GM12878 (cell line): ENCODE measurements at regions not wholly inside any gene's neighbourhood (a gene's known extent, or its start where the extent isn't known, plus 50 kb on each side); places are given as distances from the start of the nearest gene placed in this dataset.

ENCODE experiments used
- ATAC-seq: fragments of 200-7000 bp; cut with Tn5 transposase; 3 replicates; pipeline ENCODE4 v1.9.1; 2020; ENCODE audit warnings: mild to moderate bottlenecking, moderate library complexity
- BruUV-seq: library from RNA; stranded (reverse); fragments of 400-500 nt; replicated peaks from 2 replicates; lab custom pipeline; 2021; lab: Mats Ljungman, UMichigan
- CTCF ChIA-PET: fragments of 300-600 bp; sonication (Branson Sonifier 250); formaldehyde crosslinking; extraction: SDS; loops from one replicate; lab custom pipeline; 2021; ENCODE audit warnings: inconsistent platforms; lab: Yijun Ruan, JAX
- POLR2A ChIA-PET: fragments of 350-600 bp; formaldehyde crosslinking; extraction: SDS; loops from one replicate; lab custom pipeline; 2021; ENCODE audit warnings: inconsistent platforms; lab: Charles Lee
- RAD21 ChIA-PET: fragments of 300-600 bp; sonication (Branson Sonifier 250); formaldehyde crosslinking; loops from one replicate; lab custom pipeline; 2023; ENCODE audit warnings: antibody characterized with exemption; ENCODE audit not compliant: unreplicated experiment; lab: Charles Lee
- SMC1A ChIA-PET: fragments of 300-600 bp; sonication (Branson Sonifier 250); formaldehyde crosslinking; loops from one replicate; lab custom pipeline; 2023; ENCODE audit not compliant: unreplicated experiment, uncharacterized antibody; lab: Charles Lee
- DNase-seq: peaks from one replicate; pipeline ENCODE4 v3.0.0-alpha.2; 2011; ENCODE audit warnings: low read depth, low spot score
- FAIRE-seq: peaks from 3 replicates; lab custom pipeline; 2011; peaks lifted over from hg19 to GRCh38; lab: Jason Lieb, UNC
- H2AFZ ChIP-seq: 2 replicates; pipeline ENCODE4 v1.6.0; 2011; ENCODE audit warnings: low read depth, low read length, control low read depth; ENCODE audit not compliant: control insufficient read depth
- H3K27ac ChIP-seq: 2 replicates; pipeline ENCODE4 v1.5.1; 2011; ENCODE audit warnings: control low read depth; ENCODE audit not compliant: control insufficient read depth, insufficient read depth
- H3K27me3 ChIP-seq, 2 experiments: replicated peaks in 1 of 2; 2 replicates each; pipeline versions ENCODE4 v1.6.0 to v1.6.1; 2011; ENCODE audit warnings: low read length in 1 of 2; ENCODE audit not compliant: control insufficient read depth in 2 of 2, insufficient read depth in 2 of 2
- H3K36me3 ChIP-seq, 2 experiments: 2 replicates each; pipeline ENCODE4 v1.5.1; 2011; ENCODE audit warnings: low read length in 1 of 2; ENCODE audit not compliant: control insufficient read depth in 2 of 2, insufficient read depth in 2 of 2
- H3K4me1 ChIP-seq: 2 replicates; pipeline ENCODE4 v1.6.1; 2011; ENCODE audit warnings: mild to moderate bottlenecking, low read length, moderate library complexity, mixed read lengths; ENCODE audit not compliant: control insufficient read depth, insufficient read depth
- H3K4me2 ChIP-seq: 2 replicates; pipeline ENCODE4 v1.6.0; 2011; ENCODE audit warnings: control low read depth; ENCODE audit not compliant: control insufficient read depth, insufficient read depth
- H3K4me3 ChIP-seq: fragments of 200-600 bp; sonication (generic); 2 replicates; pipeline ENCODE4 v1.5.1; 2016
- H3K79me2 ChIP-seq: 2 replicates; pipeline ENCODE4 v1.6.0; 2011; ENCODE audit warnings: low read length; ENCODE audit not compliant: control insufficient read depth, insufficient read depth
- H3K9ac ChIP-seq: 2 replicates; pipeline ENCODE4 v1.8.0; 2011; ENCODE audit warnings: low read length, control low read depth, mixed read lengths; ENCODE audit not compliant: control insufficient read depth, insufficient read depth
- H3K9me3 ChIP-seq: replicated peaks from 3 replicates; pipeline ENCODE4 v1.5.1; 2011; ENCODE audit warnings: mild to moderate bottlenecking, low read length; ENCODE audit not compliant: control insufficient read depth, insufficient read depth
- H4K20me1 ChIP-seq: 2 replicates; pipeline ENCODE4 v1.6.0; 2011; ENCODE audit not compliant: control insufficient read depth, insufficient read depth
- CBX3 ChIP-seq: fragments of 200-600 bp; sonication (generic); IDR thresholded peaks from 2 replicates; pipeline ENCODE4 v1.6.1; 2016; ENCODE audit warnings: low read depth, borderline replicate concordance
- CHD2 ChIP-seq: IDR thresholded peaks from 2 replicates; pipeline ENCODE4 v1.6.1; 2011; ENCODE audit warnings: low read depth, low read length, improper control_type of control experiment, borderline replicate concordance
- KDM1A ChIP-seq: fragments of 200-600 bp; sonication (generic); IDR thresholded peaks from 2 replicates; pipeline ENCODE4 v1.6.1; 2016; ENCODE audit warnings: borderline replicate concordance
- NFYA ChIP-seq: IDR thresholded peaks from 2 replicates; pipeline ENCODE4 v1.6.1; 2011; ENCODE audit warnings: low read depth, mild to moderate bottlenecking, low read length, improper control_type of control experiment, borderline replicate concordance
- NFYB ChIP-seq: IDR thresholded peaks from 2 replicates; pipeline ENCODE4 v1.6.1; 2011; ENCODE audit warnings: low read depth, mild to moderate bottlenecking, low read length, improper control_type of control experiment, moderate library complexity; ENCODE audit not compliant: insufficient read depth
- RBBP5 ChIP-seq: fragments of 200-600 bp; sonication (generic); conservative IDR thresholded peaks from 2 replicates; pipeline ENCODE4 v1.6.1; 2016
- SMARCA5 ChIP-seq: fragments of 450-650 bp; IDR thresholded peaks from 2 replicates; pipeline ENCODE4 v1.6.1; 2017; ENCODE audit warnings: mild to moderate bottlenecking
- STAT1 ChIP-seq: fragments of 450-650 bp; conservative IDR thresholded peaks from 2 replicates; pipeline ENCODE4 v1.6.1; 2014; ENCODE audit warnings: antibody characterized with exemption, mild to moderate bottlenecking
- STAT3 ChIP-seq: IDR thresholded peaks from 2 replicates; pipeline ENCODE4 v1.6.1; 2011; ENCODE audit warnings: low read depth, low read length, improper control_type of control experiment
- TARDBP ChIP-seq: IDR thresholded peaks from 2 replicates; pipeline ENCODE4 v1.6.1; 2016; ENCODE audit warnings: borderline replicate concordance
- TBL1XR1 ChIP-seq: IDR thresholded peaks from 2 replicates; pipeline ENCODE4 v1.6.1; 2012; ENCODE audit warnings: low read depth, low read length, improper control_type of control experiment
- TCF7 ChIP-seq: IDR thresholded peaks from 2 replicates; pipeline ENCODE4 v1.6.1; 2014; ENCODE audit warnings: antibody characterized with exemption, borderline replicate concordance
- ZNF207 ChIP-seq: fragments of 450-650 bp; IDR thresholded peaks from 2 replicates; pipeline ENCODE4 v1.6.1; 2014; ENCODE audit warnings: antibody characterized with exemption, mild to moderate bottlenecking, borderline replicate concordance
- ZNF274 ChIP-seq: IDR thresholded peaks from one replicate; pipeline ENCODE4 v1.8.0; 2011; ENCODE audit not compliant: insufficient read length, insufficient read depth
- WGBS: methylation state at CpG from one replicate; pipeline ENCODE4 v1.1.6; 2016; ENCODE audit warnings: low lambda C conversion rate; ENCODE audit not compliant: insufficient replicate concordance, insufficient coverage; ENCODE audit errors: missing lambda C conversion rate; 5-methylcytosine and 5-hydroxymethylcytosine counted together
- in situ Hi-C: fragments of 300-500 bp; cut with MboI; formaldehyde crosslinking; loops from 9 replicates; pipeline ENCODE4 v1.14.3; 2018; ENCODE audit warnings: mixed read lengths
- intact Hi-C: fragments of 100-400 bp; cut with micrococcal nuclease; formaldehyde crosslinking; loops from one replicate; pipeline ENCODE4 v1.14.2; 2022; ENCODE audit not compliant: unreplicated experiment
- TF ChIP-seq, protein P1 (sequence below): IDR thresholded peaks from 2 replicates; pipeline ENCODE4 v1.6.1; 2012; ENCODE audit warnings: mild to moderate bottlenecking, low read depth, low read length
- TF ChIP-seq, protein P2 (sequence below): fragments of 450-650 bp; IDR thresholded peaks from 2 replicates; pipeline ENCODE4 v1.6.1; 2017; ENCODE audit warnings: mild to moderate bottlenecking, moderate library complexity

GRCh38 chr5:13063088-13063487, 881.4 kb downstream of the DNAH5 start (continued):
- no peak for TF ChIP-seq TCF7
- TF ChIP-seq, protein P1, sequence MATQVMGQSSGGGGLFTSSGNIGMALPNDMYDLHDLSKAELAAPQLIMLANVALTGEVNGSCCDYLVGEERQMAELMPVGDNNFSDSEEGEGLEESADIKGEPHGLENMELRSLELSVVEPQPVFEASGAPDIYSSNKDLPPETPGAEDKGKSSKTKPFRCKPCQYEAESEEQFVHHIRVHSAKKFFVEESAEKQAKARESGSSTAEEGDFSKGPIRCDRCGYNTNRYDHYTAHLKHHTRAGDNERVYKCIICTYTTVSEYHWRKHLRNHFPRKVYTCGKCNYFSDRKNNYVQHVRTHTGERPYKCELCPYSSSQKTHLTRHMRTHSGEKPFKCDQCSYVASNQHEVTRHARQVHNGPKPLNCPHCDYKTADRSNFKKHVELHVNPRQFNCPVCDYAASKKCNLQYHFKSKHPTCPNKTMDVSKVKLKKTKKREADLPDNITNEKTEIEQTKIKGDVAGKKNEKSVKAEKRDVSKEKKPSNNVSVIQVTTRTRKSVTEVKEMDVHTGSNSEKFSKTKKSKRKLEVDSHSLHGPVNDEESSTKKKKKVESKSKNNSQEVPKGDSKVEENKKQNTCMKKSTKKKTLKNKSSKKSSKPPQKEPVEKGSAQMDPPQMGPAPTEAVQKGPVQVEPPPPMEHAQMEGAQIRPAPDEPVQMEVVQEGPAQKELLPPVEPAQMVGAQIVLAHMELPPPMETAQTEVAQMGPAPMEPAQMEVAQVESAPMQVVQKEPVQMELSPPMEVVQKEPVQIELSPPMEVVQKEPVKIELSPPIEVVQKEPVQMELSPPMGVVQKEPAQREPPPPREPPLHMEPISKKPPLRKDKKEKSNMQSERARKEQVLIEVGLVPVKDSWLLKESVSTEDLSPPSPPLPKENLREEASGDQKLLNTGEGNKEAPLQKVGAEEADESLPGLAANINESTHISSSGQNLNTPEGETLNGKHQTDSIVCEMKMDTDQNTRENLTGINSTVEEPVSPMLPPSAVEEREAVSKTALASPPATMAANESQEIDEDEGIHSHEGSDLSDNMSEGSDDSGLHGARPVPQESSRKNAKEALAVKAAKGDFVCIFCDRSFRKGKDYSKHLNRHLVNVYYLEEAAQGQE, result no peak

DNA sequence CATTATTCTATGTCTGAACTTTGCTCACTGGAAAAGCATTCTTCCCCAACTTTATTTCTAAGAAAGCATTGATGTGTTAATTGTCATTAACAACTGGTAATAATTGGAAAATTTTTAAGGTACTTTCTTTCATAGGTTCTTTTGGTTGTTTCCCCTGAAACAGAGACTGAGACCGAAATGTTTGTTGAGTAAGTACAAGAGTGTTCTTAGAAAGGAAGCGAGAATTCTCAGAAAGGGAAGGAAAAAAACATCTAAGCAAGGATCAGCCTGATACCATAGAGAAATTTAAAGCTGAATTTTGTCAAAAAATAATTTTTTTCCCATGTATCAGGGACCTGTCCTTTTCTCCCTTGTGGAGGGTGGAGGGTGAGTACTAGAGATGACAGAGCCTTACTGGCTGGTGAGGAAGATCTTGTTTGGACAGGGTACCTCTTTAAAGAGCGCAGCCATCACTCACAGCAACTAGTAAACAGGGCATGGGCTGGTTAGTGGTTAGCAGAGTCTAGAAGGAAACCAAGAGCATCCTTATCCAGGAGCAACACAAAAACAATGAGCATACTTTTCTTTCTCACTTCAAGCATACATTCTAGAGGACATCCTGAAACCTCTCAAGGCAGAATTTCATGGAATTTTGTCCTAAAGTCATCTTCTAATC, 898.5 kb downstream of the DNAH5 start:
- 5% methylated on average over 3 of the region's 3 CpGs for WGBS
- Histone ChIP-seq H3K9me3 (no peaks in the 10 kb centered on the region), H3K36me3 (no peaks in the 10 kb centered on the region), H3K27ac (no peak overlapping the region), H4K20me1 (no peaks in the 10 kb centered on the region), H3K4me3 (no peak overlapping the region), H2AFZ (no peak overlapping the region), H3K79me2 (no peaks in the 10 kb centered on the region), H3K4me2 (no peak overlapping the region), H3K4me1 (no peaks in the 10 kb centered on the region), H3K27me3 (no peaks in the 10 kb centered on the region), H3K9ac (no peak overlapping the region)
- ChIA-PET SMC1A (no interaction called here), RAD21 (no interaction called here), CTCF (no interaction called here), POLR2A (no interaction called here)
- in situ Hi-C loops, result no loop called here
- no peak for FAIRE-seq
- DNase-seq, result no peak
- TF ChIP-seq, protein P2, sequence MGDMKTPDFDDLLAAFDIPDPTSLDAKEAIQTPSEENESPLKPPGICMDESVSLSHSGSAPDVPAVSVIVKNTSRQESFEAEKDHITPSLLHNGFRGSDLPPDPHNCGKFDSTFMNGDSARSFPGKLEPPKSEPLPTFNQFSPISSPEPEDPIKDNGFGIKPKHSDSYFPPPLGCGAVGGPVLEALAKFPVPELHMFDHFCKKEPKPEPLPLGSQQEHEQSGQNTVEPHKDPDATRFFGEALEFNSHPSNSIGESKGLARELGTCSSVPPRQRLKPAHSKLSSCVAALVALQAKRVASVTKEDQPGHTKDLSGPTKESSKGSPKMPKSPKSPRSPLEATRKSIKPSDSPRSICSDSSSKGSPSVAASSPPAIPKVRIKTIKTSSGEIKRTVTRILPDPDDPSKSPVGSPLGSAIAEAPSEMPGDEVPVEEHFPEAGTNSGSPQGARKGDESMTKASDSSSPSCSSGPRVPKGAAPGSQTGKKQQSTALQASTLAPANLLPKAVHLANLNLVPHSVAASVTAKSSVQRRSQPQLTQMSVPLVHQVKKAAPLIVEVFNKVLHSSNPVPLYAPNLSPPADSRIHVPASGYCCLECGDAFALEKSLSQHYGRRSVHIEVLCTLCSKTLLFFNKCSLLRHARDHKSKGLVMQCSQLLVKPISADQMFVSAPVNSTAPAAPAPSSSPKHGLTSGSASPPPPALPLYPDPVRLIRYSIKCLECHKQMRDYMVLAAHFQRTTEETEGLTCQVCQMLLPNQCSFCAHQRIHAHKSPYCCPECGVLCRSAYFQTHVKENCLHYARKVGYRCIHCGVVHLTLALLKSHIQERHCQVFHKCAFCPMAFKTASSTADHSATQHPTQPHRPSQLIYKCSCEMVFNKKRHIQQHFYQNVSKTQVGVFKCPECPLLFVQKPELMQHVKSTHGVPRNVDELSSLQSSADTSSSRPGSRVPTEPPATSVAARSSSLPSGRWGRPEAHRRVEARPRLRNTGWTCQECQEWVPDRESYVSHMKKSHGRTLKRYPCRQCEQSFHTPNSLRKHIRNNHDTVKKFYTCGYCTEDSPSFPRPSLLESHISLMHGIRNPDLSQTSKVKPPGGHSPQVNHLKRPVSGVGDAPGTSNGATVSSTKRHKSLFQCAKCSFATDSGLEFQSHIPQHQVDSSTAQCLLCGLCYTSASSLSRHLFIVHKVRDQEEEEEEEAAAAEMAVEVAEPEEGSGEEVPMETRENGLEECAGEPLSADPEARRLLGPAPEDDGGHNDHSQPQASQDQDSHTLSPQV, result no peak
- TF ChIP-seq NFYA (no peak), STAT3 (no peak), CBX3 (no peak), SMARCA5 (no peak), TARDBP (no peak), KDM1A (no peak), RBBP5 (no peak), ZNF207 (no peak), STAT1 (no peak), ZNF274 (no peak), CHD2 (no peak), TBL1XR1 (no peak), NFYB (no peak)
- ATAC-seq, result no peak
- BruUV-seq, result no TSS peak
- intact Hi-C loops, result no loop called here
